GM18907 (cell line): ENCODE measurements at regions not wholly inside any gene's neighbourhood (a gene's known extent, or its start where the extent isn't known, plus 50 kb on each side); places are given as distances from the start of the nearest gene placed in this dataset.

Experiments used
- ATAC-seq: cut with Tn5 transposase; IDR thresholded peaks from one replicate; pipeline ENCODE4 v1.9.1; 2021; ENCODE audit warnings: mild to moderate bottlenecking, moderate library complexity; ENCODE audit not compliant: unreplicated experiment

GRCh38 chr20:61049684-61050083 is 202.4 kb upstream of the CDH4 start:
- ATAC-seq, result no peak

- no peak for ATAC-seq
Measured at GRCh38 chr20:61050336-61050890, 201.6 kb upstream of the CDH4 start.

GRCh38 chr20:61052195-61052750 is 199.8 kb upstream of the CDH4 start:
- no peak for ATAC-seq

- ATAC-seq, result no peak
Measured at GRCh38 chr20:61052776-61053442, 199.2 kb upstream of the CDH4 start.

GRCh38 chr20:61053487-61053886 is 198.6 kb upstream of the CDH4 start:
- ATAC-seq, result no peak

- ATAC-seq, result no peak
Measured at GRCh38 chr20:61053889-61054288, 198.2 kb upstream of the CDH4 start.

- ATAC-seq, result no peak
Measured at GRCh38 chr20:61054411-61054810, 197.7 kb upstream of the CDH4 start.

- ATAC-seq, result no peak
Measured at GRCh38 chr20:61055180-61056010, 196.7 kb upstream of the CDH4 start.

GRCh38 chr20:61056116-61056515 is 195.9 kb upstream of the CDH4 start:
- no peak for ATAC-seq

- no peak for ATAC-seq
Measured at GRCh38 chr20:61056627-61057442, 195.2 kb upstream of the CDH4 start.

GRCh38 chr20:61057443-61058121 is 194.5 kb upstream of the CDH4 start:
- no peak for ATAC-seq

GRCh38 chr20:61061981-61062380 is 190.1 kb upstream of the CDH4 start:
- ATAC-seq, result no peak

GRCh38 chr20:61065853-61066252 is 186.2 kb upstream of the CDH4 start:
- ATAC-seq, result no peak

GRCh38 chr20:61066526-61066925 is 185.5 kb upstream of the CDH4 start:
- ATAC-seq, result no peak

- no peak for ATAC-seq
Measured at GRCh38 chr20:61067221-61067620, 184.8 kb upstream of the CDH4 start.

- ATAC-seq, result no peak
Measured at GRCh38 chr20:61072398-61072797, 179.7 kb upstream of the CDH4 start.

- ATAC-seq, result no peak
Measured at GRCh38 chr20:61073376-61073775, 178.7 kb upstream of the CDH4 start.

GRCh38 chr20:61082720-61083119 is 169.3 kb upstream of the CDH4 start:
- no peak for ATAC-seq

GRCh38 chr20:61083431-61083830 is 168.6 kb upstream of the CDH4 start:
- no peak for ATAC-seq

- ATAC-seq, result no peak
Measured at GRCh38 chr20:61086031-61086430, 166.0 kb upstream of the CDH4 start.
